Breast epithelium (tissue), 4 donors: ENCODE measurements at regions not wholly inside any gene's neighbourhood (a gene's known extent, or its start where the extent isn't known, plus 50 kb on each side); places are given as distances from the start of the nearest gene placed in this dataset.

Source experiments
- DNase-seq, 2 donors: peaks; one replicate each; pipeline ENCODE4 v3.0.0-alpha.2; 2019; ENCODE audit warnings: low spot score in 2 of 2
- H3K27ac ChIP-seq, 2 donors: fragments of 200-600 bp; sonication (generic) in 1 of 2; one replicate each; pipeline ENCODE4 v1.5.1; 2016 to 2019; ENCODE audit warnings: mild to moderate bottlenecking in 1 of 2
- H3K27me3 ChIP-seq, 2 donors: fragments of 200-600 bp; sonication (generic) in 1 of 2; one replicate each; pipeline versions ENCODE4 v1.5.1 to v1.6.0; 2017 to 2019; ENCODE audit warnings: control low read depth in 1 of 2, mild to moderate bottlenecking in 1 of 2
- H3K36me3 ChIP-seq: fragments of 200-600 bp; one replicate; pipeline ENCODE4 v1.5.1; 2019
- H3K4me1 ChIP-seq, 2 donors: fragments of 200-600 bp; sonication (generic); one replicate each; pipeline ENCODE4 v1.5.1; 2016 to 2019; ENCODE audit warnings: control low read depth in 1 of 2
- H3K4me3 ChIP-seq, 3 donors: fragments of 200-600 bp; sonication (generic); 1 replicate in 2 of 3; 2 replicates in 1 of 3; pipeline ENCODE4 v1.5.1; 2016 to 2019; ENCODE audit warnings: mild to moderate bottlenecking in 3 of 3, moderate library complexity in 2 of 3
- H3K9me3 ChIP-seq, 2 donors: fragments of 200-600 bp; sonication (generic) in 1 of 2; one replicate each; pipeline ENCODE4 v1.5.1; 2016 to 2019; ENCODE audit warnings: control low read depth in 1 of 2
- CTCF ChIP-seq, 3 donors: fragments of 450-650 bp; IDR thresholded peaks; one replicate each; pipeline ENCODE4 v1.5.1; 2016 to 2017; ENCODE audit warnings: antibody characterized with exemption in 3 of 3, mild to moderate bottlenecking in 3 of 3, moderate library complexity in 3 of 3
- POLR2A ChIP-seq: fragments of 450-650 bp; IDR thresholded peaks from one replicate; pipeline ENCODE4 v1.6.1; 2016; ENCODE audit warnings: antibody characterized with exemption, mild to moderate bottlenecking, moderate library complexity
- POLR2AphosphoS5 ChIP-seq, 3 donors: sonication (generic); formaldehyde crosslinking; IDR thresholded peaks; one replicate each; pipeline ENCODE4 v1.6.1; 2017; ENCODE audit warnings: antibody characterized with exemption in 3 of 3
- intact Hi-C: fragments of 100-400 bp; cut with DNase I; formaldehyde crosslinking; loops from one replicate; pipeline ENCODE4 v1.15.1; 2023; ENCODE audit warnings: low total_unique reads

GRCh38 chr3:17836919-17837318 lies 94.5 kb upstream of the TBC1D5 start:
- no peak overlapping the region for H3K4me3 ChIP-seq
- no peaks in the 10 kb centered on the region for H3K4me1 ChIP-seq
- DNase-seq: no peak
- no peak for TF ChIP-seq CTCF (IDR thresholded peaks at IDR 0.05)
- no peak for TF ChIP-seq POLR2AphosphoS5 (IDR thresholded peaks at IDR 0.05)
- TF ChIP-seq POLR2A: no peak
- H3K9me3 ChIP-seq: no peaks in the 10 kb centered on the region
- H3K27ac ChIP-seq: no peak overlapping the region
- H3K36me3 ChIP-seq: no peaks in the 10 kb centered on the region
- intact Hi-C loops: no loop called here
- H3K27me3 ChIP-seq: no peaks in the 10 kb centered on the region

- Histone ChIP-seq H3K27ac (no peak overlapping the region), H3K4me3 (no peak overlapping the region), H3K36me3 (no peaks in the 10 kb centered on the region), H3K9me3 (no peaks in the 10 kb centered on the region), H3K4me1 (no peaks in the 10 kb centered on the region), H3K27me3 (no peaks in the 10 kb centered on the region)
- TF ChIP-seq POLR2AphosphoS5 (IDR thresholded peaks at IDR 0.05): no peak
- no peak for TF ChIP-seq CTCF (IDR thresholded peaks at IDR 0.05)
- no peak for TF ChIP-seq POLR2A
- intact Hi-C loops: no loop called here
- no peak for DNase-seq
Observed at GRCh38 chr3:17836092-17836491, 93.7 kb upstream of the TBC1D5 start.

GRCh38 chr3:17833786-17834559 lies 91.5 kb upstream of the TBC1D5 start:
- H3K4me3 ChIP-seq: no peak overlapping the region
- H3K36me3 ChIP-seq: no peaks in the 10 kb centered on the region
- no peaks in the 10 kb centered on the region for H3K4me1 ChIP-seq
- H3K9me3 ChIP-seq: no peaks in the 10 kb centered on the region
- no peaks in the 10 kb centered on the region for H3K27me3 ChIP-seq
- intact Hi-C loops: no loop called here
- no peak overlapping the region for H3K27ac ChIP-seq
- DNase-seq: no peak
- no peak for TF ChIP-seq POLR2A
- TF ChIP-seq CTCF (IDR thresholded peaks at IDR 0.05): no peak

GRCh38 chr3:17832016-17832415 lies 89.6 kb upstream of the TBC1D5 start:
- Histone ChIP-seq H3K36me3 (no peaks in the 10 kb centered on the region), H3K27ac (no peak overlapping the region), H3K4me1 (no peaks in the 10 kb centered on the region), H3K27me3 (no peaks in the 10 kb centered on the region), H3K4me3 (no peak overlapping the region), H3K9me3 (no peaks in the 10 kb centered on the region)
- intact Hi-C loops: no loop called here
- no peak for TF ChIP-seq POLR2A
- no peak for TF ChIP-seq POLR2AphosphoS5 (IDR thresholded peaks at IDR 0.05)
- TF ChIP-seq CTCF (IDR thresholded peaks at IDR 0.05): no peak
- DNase-seq: no peak

GRCh38 chr3:17831366-17831765 lies 88.9 kb upstream of the TBC1D5 start:
- Histone ChIP-seq H3K27ac (no peak overlapping the region), H3K27me3 (no peaks in the 10 kb centered on the region), H3K4me1 (no peaks in the 10 kb centered on the region), H3K9me3 (no peaks in the 10 kb centered on the region), H3K4me3 (no peak overlapping the region), H3K36me3 (no peaks in the 10 kb centered on the region)
- intact Hi-C loops: no loop called here
- TF ChIP-seq CTCF (IDR thresholded peaks at IDR 0.05) (no peak), POLR2AphosphoS5 (IDR thresholded peaks at IDR 0.05) (no peak), POLR2A (no peak)
- DNase-seq: no peak
